Limb (tissue), 2 donors: ENCODE measurements at regions not wholly inside any gene's neighbourhood (a gene's known extent, or its start where the extent isn't known, plus 50 kb on each side); places are given as distances from the start of the nearest gene placed in this dataset.
A peak's percentile ranks its signal among the peaks of the same experiment; 100 is the strongest.

Source experiments
- DNase-seq, 2 donors: peaks; one replicate each; pipeline ENCODE4 v3.0.0-alpha.2; 2016; ENCODE audit errors: extremely low spot score in 2 of 2

GRCh38 chr18:25725501-25725900 is 364.9 kb downstream of the SS18 start:
- no peak for DNase-seq

GRCh38 chr18:25724997-25725396 is 365.4 kb downstream of the SS18 start:
- no peak for DNase-seq

- no peak for DNase-seq
Measured at GRCh38 chr18:25724121-25724520, 366.3 kb downstream of the SS18 start.

GRCh38 chr18:25713103-25713502 is 361.1 kb upstream of the ZNF521 start:
- DNase-seq, result no peak

- DNase-seq, result no peak
Measured at GRCh38 chr18:25710981-25711380, 359.0 kb upstream of the ZNF521 start.

- DNase-seq, result no peak
Measured at GRCh38 chr18:25705650-25706049, 353.7 kb upstream of the ZNF521 start.

- peak; percentile 28 to 38 for DNase-seq
Measured at GRCh38 chr18:25704494-25704893, 352.5 kb upstream of the ZNF521 start.

GRCh38 chr18:25704071-25704470 is 352.1 kb upstream of the ZNF521 start:
- no peak for DNase-seq

GRCh38 chr18:25701821-25702220 is 349.9 kb upstream of the ZNF521 start:
- no peak for DNase-seq

- DNase-seq, result no peak
Measured at GRCh38 chr18:25686960-25687500, 335.1 kb upstream of the ZNF521 start.

- no peak for DNase-seq
Measured at GRCh38 chr18:25685088-25685487, 333.1 kb upstream of the ZNF521 start.

GRCh38 chr18:25679491-25679890 is 327.5 kb upstream of the ZNF521 start:
- no peak for DNase-seq

- DNase-seq, result no peak
Measured at GRCh38 chr18:25678221-25678620, 326.3 kb upstream of the ZNF521 start.

GRCh38 chr18:25675123-25675850 is 323.3 kb upstream of the ZNF521 start:
- DNase-seq, result no peak

- no peak for DNase-seq
Measured at GRCh38 chr18:25674183-25674582, 322.2 kb upstream of the ZNF521 start.

GRCh38 chr18:25672490-25672889 is 320.5 kb upstream of the ZNF521 start:
- DNase-seq, result no peak

- DNase-seq, result no peak
Measured at GRCh38 chr18:25669741-25670140, 317.8 kb upstream of the ZNF521 start.

- DNase-seq, result no peak
Measured at GRCh38 chr18:25662272-25662671, 310.3 kb upstream of the ZNF521 start.

GRCh38 chr18:25661831-25662230 is 309.9 kb upstream of the ZNF521 start:
- no peak for DNase-seq

GRCh38 chr18:25659541-25659940 is 307.6 kb upstream of the ZNF521 start:
- no peak for DNase-seq

GRCh38 chr18:25658476-25658875 is 306.5 kb upstream of the ZNF521 start:
- no peak for DNase-seq

- DNase-seq, result no peak
Measured at GRCh38 chr18:25651553-25651952, 299.6 kb upstream of the ZNF521 start.

- peak in 1 of 2 donors; percentile 52 for DNase-seq
Measured at GRCh38 chr18:25650201-25650941, 298.4 kb upstream of the ZNF521 start.
